Dendritic cell treated with granulocyte-macrophage colony-stimulating factor and Interleukin-4, amounts not matched to agents 40 ng/mL and 50 ng/mL, for 4 days (primary cell): ENCODE measurements at regions not wholly inside any gene's neighbourhood (a gene's known extent, or its start where the extent isn't known, plus 50 kb on each side); places are given as distances from the start of the nearest gene placed in this dataset.
"Not testable (repeated sequence)": the region's sequence is repeated elsewhere in the genome, so short reads cannot be mapped to it uniquely, and the experiment has no call there.

ENCODE experiments used
- H3K27ac Mint-ChIP-seq: one replicate; pipeline ENCODE4 v1.8.0; 2022; ENCODE audit warnings: mild to moderate bottlenecking, mixed read lengths
- H3K27me3 Mint-ChIP-seq: one replicate; pipeline ENCODE4 v1.8.0; 2022; ENCODE audit warnings: mild to moderate bottlenecking, mixed read lengths
- H3K36me3 Mint-ChIP-seq: one replicate; pipeline ENCODE4 v1.8.0; 2022; ENCODE audit warnings: low read depth, mixed read lengths
- H3K4me1 Mint-ChIP-seq: one replicate; pipeline ENCODE4 v1.8.0; 2022; ENCODE audit warnings: low read depth, mixed read lengths
- H3K4me3 Mint-ChIP-seq: one replicate; pipeline ENCODE4 v1.8.0; 2022; ENCODE audit warnings: mild to moderate bottlenecking, moderate library complexity, mixed read lengths
- H3K9me3 Mint-ChIP-seq: one replicate; pipeline ENCODE4 v1.8.0; 2022; ENCODE audit warnings: mixed read lengths
- intact Hi-C: fragments of 100-400 bp; cut with micrococcal nuclease; formaldehyde crosslinking; loops from one replicate; pipeline ENCODE4 v1.15.0; 2022

DNA sequence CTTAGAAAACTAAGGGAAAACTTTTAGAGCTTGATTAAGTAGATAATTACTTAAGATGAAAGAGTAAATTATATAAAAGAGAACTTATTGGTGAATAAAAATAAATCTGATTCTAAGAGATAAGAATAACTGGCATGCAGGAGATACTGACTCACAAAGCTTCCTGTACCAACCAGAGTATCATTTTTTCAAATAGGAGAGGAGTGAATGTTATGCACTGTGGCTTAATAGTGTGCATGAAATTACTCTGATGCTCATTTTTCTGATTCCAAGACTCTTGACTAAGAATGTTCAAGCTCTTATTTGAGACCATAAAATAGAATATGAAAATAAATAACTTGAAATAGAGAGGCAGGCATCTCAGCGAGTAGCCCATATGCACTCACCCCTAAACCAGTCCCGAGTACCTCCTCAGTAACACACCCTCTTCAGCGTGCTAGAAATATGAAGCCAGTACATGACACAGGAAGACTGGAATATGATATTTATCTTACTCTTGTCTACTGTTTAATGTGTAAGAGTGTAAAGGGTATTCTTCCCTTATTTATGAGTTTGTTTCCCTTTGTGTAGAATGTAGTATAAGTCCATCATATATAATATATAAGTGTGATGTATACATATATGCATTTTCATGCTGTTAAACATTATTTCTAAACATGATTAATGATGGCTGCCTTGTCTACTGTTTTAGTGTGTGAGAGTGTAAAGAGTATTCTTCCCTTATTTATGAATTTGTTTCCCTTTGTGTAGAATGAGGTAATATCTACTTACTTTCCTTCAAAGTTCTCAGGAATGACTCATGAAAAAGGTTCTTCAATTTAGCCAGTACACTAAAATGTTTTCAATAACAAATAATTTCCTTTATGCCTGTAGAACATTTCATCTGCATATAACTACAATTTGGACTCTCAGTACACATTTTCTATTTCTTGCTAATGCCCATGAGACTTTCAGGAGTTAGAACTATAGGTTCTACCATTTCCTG, 99.2 kb upstream of the PALMD start:
- Mint-ChIP-seq H3K4me1 (no peaks in the 10 kb centered on the region), H3K4me3 (no peak overlapping the region), H3K27me3 (no peaks in the 10 kb centered on the region), H3K27ac (no peak overlapping the region), H3K9me3 (no peaks in the 10 kb centered on the region), H3K36me3 (no peaks in the 10 kb centered on the region)
- intact Hi-C loops: no loop called here

DNA sequence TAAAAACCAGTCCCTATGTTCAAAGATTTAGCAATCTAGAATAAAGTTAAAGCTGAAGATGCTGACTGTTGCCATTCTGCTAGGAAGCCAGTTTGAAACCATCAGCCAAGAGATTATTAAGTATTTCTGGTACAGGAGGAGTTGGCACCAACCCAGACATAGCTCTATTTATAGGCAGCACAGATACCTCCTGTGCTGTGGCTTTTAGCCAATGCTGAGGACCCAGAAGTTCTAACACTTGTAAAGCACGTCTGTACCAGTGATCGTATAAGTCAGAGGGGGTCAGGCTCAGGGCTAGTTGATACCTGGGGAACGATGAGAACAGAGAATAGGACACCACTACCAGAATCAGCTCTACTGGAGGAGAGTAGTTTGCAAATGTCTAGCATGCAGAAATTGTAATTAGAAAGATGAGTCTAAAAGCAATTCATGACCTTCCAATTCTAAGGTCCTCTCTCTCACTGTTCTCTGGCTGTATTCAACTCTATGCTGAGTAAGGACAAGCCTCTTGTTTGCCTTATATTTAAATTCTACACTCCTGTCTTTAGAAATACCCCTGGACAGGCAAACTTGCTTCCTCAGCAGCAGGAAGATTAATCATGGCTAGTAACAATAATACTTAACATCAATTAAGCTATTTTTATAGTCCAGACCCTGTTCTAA, 96.8 kb upstream of the PALMD start:
- Mint-ChIP-seq H3K27ac (no peak overlapping the region), H3K27me3 (no peaks in the 10 kb centered on the region), H3K9me3 (no peaks in the 10 kb centered on the region), H3K4me3 (no peak overlapping the region), H3K4me1 (no peaks in the 10 kb centered on the region), H3K36me3 (no peaks in the 10 kb centered on the region)
- intact Hi-C loops: no loop called here

DNA sequence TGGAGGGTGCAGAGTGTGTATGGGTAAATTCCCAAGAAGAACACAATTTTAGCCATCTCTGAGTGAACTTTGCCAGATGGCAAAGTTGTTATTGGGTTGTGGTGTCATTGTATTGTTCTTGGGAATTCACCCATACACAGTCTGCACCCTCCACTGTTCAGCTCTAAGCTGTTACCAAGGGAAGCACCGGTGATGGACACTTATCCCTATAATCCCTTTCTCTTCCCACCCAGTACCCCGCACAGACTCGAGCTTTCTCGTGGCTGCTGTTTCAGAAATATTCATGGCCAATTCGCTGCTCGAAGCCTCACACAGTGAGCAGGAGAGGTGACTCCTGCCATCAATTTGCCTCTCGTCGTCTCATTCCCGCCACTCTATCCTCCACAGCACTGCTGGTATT, 95.7 kb upstream of the PALMD start:
- H3K4me3 Mint-ChIP-seq: no peak overlapping the region
- H3K27ac Mint-ChIP-seq: no peak overlapping the region
- H3K4me1 Mint-ChIP-seq: no peaks in the 10 kb centered on the region
- H3K27me3 Mint-ChIP-seq: no peaks in the 10 kb centered on the region
- intact Hi-C loops: no loop called here
- no peaks in the 10 kb centered on the region for H3K36me3 Mint-ChIP-seq
- H3K9me3 Mint-ChIP-seq: no peaks in the 10 kb centered on the region

DNA sequence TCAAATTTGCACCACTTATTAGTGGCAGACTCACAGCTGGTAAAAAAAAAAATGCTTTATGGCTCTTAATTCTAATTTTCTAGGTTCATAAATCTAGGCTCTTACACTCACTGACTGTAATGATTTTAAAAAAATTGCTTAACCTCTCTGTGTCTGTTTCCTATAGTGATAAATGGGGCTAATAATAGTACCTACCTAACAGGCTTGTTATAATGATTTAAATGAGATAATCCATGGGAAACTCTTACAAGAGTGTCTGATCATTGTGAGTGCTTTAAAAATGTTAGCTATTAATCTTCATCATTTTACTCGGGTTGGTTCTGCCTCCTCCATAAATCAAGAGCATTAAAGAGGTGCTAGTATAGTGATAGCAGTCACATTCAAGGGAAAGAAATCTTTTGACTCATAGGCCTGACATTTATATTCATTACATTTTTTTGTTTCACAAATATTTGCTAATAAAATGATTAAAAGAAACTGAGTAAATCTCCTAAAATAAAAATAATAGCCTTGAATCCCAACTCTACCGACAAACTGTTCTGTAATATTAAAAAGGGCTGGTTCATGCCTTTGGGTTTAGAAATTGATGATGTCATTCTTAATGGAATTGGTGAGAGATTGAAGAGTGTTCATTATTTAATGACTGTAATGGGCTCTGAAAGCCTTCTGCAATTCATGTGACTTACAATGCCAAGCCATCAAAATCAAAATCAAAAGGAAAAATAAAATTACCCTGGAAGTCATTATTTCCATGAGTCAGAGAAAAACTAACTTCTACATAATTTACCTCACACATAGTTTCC, 93.9 kb upstream of the PALMD start:
- no peaks in the 10 kb centered on the region for H3K9me3 Mint-ChIP-seq
- intact Hi-C loops: no loop called here
- H3K4me1 Mint-ChIP-seq: no peaks in the 10 kb centered on the region
- no peaks in the 10 kb centered on the region for H3K36me3 Mint-ChIP-seq
- H3K27ac Mint-ChIP-seq: no peak overlapping the region
- no peak overlapping the region for H3K4me3 Mint-ChIP-seq
- H3K27me3 Mint-ChIP-seq: no peaks in the 10 kb centered on the region

DNA sequence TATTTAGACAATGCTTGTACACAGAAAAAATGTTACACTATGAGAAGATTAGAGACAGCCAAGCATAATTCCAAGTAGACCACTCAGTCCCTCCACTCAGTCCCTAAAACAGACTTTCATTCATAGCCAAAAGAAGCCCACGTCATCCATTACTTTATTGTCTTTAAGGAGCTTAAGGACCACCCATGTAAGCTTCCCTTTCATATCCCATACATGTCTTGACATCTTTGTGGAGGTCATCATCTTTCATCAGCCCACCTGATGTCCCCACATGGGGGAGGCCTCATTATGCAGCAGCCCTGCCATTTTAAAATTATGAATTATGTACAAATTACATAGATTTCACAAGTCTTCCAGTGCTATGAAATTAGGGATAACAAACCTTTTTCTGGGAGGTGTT, 92.6 kb upstream of the PALMD start:
- intact Hi-C loops: no loop called here
- no peaks in the 10 kb centered on the region for H3K9me3 Mint-ChIP-seq
- no peaks in the 10 kb centered on the region for H3K4me1 Mint-ChIP-seq
- H3K4me3 Mint-ChIP-seq: no peak overlapping the region
- no peaks in the 10 kb centered on the region for H3K27me3 Mint-ChIP-seq
- H3K36me3 Mint-ChIP-seq: no peaks in the 10 kb centered on the region
- H3K27ac Mint-ChIP-seq: no peak overlapping the region

DNA sequence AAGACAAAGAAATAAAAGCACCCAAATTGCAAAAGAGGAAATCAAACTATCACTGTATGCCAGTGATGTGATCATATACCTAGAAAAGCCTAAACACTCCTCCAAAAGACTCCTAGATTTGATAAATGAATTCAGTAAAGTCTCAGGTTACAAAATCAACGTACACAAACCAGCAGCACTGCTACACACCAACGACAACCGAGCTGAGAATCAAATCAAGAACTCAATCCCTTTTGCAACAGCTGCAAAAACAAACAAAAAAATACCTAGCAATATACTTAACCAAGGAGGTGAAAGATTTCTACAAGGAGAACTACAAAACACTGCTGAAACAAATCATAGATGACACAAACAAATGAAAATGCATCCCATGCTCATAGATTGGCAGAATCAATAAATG, 92.1 kb upstream of the PALMD start:
- H3K27me3 Mint-ChIP-seq, H3K36me3 Mint-ChIP-seq, H3K4me3 Mint-ChIP-seq, intact Hi-C loops, H3K4me1 Mint-ChIP-seq, H3K27ac Mint-ChIP-seq, H3K9me3 Mint-ChIP-seq: not testable (repeated sequence)

DNA sequence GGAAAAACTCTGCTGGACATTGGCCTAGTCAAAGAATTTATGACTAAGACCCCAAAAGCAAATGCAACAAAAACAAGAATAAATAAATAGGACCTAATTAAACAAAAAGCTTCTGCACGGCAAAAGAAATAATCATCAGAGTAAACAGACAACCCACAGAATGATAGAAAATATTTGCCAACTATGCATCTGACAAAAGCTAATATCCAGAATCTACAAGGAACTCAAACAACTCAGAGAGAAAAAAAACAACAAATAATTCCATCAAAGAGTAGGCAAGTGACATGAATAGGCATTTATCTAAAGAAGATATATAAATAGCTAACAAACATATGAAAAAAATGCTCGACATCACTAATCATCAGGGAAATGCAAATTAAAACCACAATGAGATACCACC, 91.2 kb upstream of the PALMD start:
- Mint-ChIP-seq H3K4me3 (no peak overlapping the region), H3K27me3 (no peaks in the 10 kb centered on the region), H3K9me3 (no peaks in the 10 kb centered on the region), H3K27ac (no peak overlapping the region), H3K36me3 (no peaks in the 10 kb centered on the region), H3K4me1 (no peaks in the 10 kb centered on the region)
- intact Hi-C loops: no loop called here

DNA sequence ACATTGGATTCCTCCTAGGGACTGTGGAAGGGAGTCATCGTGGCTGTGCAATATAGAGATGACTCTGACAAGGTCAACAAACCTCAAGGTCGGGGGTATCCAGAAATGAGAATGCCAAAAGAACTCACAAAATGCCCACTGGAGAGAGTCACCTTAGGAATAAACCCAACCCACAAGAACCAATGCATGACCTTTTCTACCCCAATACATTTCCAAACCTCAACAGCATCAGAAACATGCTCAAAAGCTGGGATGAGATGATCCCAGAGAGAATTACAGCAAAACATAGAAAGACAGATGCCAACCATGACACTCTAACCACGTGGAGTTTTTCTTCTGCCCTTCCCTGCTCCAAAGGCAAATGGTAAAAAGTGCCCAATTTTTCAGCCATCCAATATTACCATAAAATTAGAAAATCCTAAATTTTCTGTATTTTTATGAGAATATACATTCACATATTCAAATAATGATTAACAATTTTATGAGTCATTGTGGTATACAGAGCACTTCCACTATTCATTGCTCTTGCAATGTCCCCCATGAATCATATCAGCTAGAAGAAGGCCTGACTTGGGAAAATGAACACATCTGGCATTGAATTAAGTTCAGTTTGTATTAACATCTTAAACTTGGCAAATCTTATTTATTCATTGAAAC, 88.2 kb upstream of the PALMD start:
- Mint-ChIP-seq H3K36me3 (no peaks in the 10 kb centered on the region), H3K4me3 (no peak overlapping the region), H3K27me3 (no peaks in the 10 kb centered on the region), H3K27ac (no peak overlapping the region), H3K9me3 (peaks cover 10% of the 10 kb centered on the region), H3K4me1 (no peaks in the 10 kb centered on the region)
- intact Hi-C loops: no loop called here

DNA sequence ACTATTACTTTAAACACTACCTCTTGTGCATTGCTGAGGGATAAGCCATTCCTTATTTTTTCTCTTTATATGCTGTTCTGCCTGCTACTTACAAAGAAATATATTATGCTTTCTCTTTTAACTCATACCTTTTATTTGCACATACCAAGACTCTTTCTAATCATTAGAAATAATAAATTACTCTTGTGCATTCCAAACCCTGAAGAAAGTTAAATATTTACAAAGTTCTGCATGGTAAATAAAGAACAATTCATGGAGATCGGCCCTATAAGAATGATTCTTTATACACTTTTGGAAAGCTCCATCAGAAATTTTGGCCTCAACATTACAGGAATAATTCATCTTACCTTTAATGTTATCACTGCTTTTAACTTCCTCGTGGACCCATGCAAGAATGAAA, 86.7 kb upstream of the PALMD start:
- no peaks in the 10 kb centered on the region for H3K4me1 Mint-ChIP-seq
- intact Hi-C loops: no loop called here
- no peaks in the 10 kb centered on the region for H3K27me3 Mint-ChIP-seq
- H3K27ac Mint-ChIP-seq: no peak overlapping the region
- H3K36me3 Mint-ChIP-seq: no peaks in the 10 kb centered on the region
- peaks cover 10% of the 10 kb centered on the region for H3K9me3 Mint-ChIP-seq
- no peak overlapping the region for H3K4me3 Mint-ChIP-seq

DNA sequence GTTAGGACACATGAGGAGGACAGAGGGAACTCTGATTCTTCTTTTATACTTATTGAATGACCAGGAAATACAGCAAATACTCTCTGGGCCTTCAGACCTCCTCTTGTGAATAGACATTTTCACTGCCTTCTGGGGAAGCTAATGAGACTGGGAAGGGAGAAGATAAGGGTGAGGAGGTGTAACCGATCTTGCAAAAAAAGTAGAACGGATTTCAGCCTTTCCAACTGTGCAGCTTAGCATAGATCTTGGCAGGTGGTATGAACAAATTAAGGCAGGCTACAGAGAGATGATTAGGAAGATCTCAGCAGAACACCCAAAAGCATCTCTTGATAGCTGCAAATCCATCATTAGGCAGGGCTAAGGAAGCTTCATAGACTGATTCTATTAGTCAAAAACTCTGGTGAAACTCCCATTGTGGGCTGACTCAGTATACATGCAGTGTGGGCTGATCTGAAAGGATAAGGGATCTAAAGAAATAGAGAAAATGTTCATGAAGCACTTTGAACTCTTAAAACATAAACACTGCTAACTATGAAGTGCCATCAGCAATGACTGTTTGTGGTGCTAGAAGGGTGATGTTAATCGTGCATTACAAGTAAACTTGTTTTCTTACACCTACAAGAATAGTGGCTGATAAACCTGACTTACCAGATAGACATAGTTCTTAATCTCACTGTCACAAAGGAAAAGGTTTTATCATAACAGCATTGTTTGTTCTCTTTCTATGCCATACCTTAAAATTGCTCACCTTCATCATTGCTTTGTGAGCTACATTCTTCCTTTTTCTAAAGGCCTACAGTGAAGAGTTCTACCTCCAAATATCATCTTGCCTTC, 85.5 kb upstream of the PALMD start:
- H3K9me3 Mint-ChIP-seq: peaks cover 10% of the 10 kb centered on the region
- no peaks in the 10 kb centered on the region for H3K4me1 Mint-ChIP-seq

DNA sequence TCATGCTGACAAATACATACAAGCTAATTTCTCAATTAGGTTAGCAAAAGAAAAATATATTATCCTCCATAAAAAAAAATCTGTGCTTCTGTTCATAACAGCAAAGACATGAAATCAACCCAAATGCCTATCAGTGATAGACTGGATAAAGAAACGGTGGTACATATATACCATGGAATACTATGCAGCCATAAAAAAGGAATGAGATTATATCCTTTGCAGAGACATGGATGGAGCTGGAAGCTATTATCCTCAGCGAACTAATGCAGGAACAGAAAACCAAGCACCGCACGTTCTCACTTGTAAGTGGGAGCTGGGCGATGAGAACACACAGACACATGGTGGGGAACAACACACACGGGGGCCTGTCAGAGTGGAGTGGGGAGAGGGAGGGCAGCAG, 84.0 kb upstream of the PALMD start:
- Mint-ChIP-seq H3K27me3 (no peaks in the 10 kb centered on the region), H3K36me3 (no peaks in the 10 kb centered on the region), H3K9me3 (peaks cover 10% of the 10 kb centered on the region), H3K4me1 (no peaks in the 10 kb centered on the region), H3K4me3 (no peak overlapping the region), H3K27ac (no peak overlapping the region)
- intact Hi-C loops: no loop called here

More for the DNA sequence above, 85.5 kb upstream of the PALMD start:
- Mint-ChIP-seq H3K4me3 (no peak overlapping the region), H3K27me3 (no peaks in the 10 kb centered on the region), H3K36me3 (no peaks in the 10 kb centered on the region), H3K27ac (no peak overlapping the region)
- intact Hi-C loops: no loop called here

DNA sequence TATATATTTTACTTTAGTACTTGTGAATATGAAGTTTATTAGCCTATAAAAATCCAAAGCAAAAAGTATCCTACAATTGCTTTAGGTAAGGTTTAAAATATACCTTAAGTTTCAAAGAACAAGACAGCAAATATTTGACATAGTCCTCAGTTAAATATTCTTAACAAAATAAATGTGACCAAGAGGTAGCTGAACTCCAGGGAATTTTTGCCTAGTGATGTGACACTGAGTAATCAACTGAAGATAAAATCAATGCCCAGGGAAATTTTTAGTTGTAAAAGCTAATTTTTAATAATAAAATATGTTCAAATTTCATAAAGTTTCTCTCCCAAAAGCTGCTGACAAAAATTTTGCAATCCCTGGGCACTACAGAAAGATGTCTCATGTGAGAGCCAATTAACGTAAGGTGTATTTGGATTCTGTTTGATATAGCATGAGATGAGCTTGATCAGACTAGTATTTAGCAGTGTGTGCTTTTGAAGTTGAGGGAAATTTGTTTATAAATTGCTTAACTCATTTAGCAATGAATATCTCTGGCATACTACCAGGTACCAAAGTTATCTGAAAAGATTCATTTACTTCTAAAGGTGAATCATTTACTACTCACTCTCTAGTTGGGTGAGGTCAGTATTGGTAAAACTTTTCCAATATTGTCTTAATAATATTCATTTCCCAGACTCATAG, 80.2 kb upstream of the PALMD start:
- H3K27me3 Mint-ChIP-seq: no peaks in the 10 kb centered on the region

More for the DNA sequence above, 80.2 kb upstream of the PALMD start:
- H3K4me1 Mint-ChIP-seq: no peaks in the 10 kb centered on the region
- H3K36me3 Mint-ChIP-seq: no peaks in the 10 kb centered on the region
- H3K27ac Mint-ChIP-seq: no peak overlapping the region
- H3K9me3 Mint-ChIP-seq: peaks cover 10% of the 10 kb centered on the region
- H3K4me3 Mint-ChIP-seq: no peak overlapping the region
- intact Hi-C loops: no loop called here
